ENCODE measurements at regions not wholly inside any gene's neighbourhood (a gene's known extent, or its start where the extent isn't known, plus 50 kb on each side); places are given as distances from the start of the nearest gene placed in this dataset.

GRCh38 chr4:132670557-132670956 lies 478.5 kb upstream of the PCDH10 start:
- TF ChIP-seq CTCF (IDR thresholded peaks at IDR 0.05): no peak
- TF ChIP-seq POLR2A (IDR thresholded peaks at IDR 0.05): no peak

Measured in right lobe of liver (tissue), 4 donors.